IMR-90 (cell line): ENCODE measurements at regions not wholly inside any gene's neighbourhood (a gene's known extent, or its start where the extent isn't known, plus 50 kb on each side); places are given as distances from the start of the nearest gene placed in this dataset.

Experiments used
- BHLHE40 ChIP-seq: fragments of 150-350 bp; IDR thresholded peaks from 2 replicates; pipeline ENCODE4 v1.6.1; 2016; ENCODE audit warnings: mild to moderate bottlenecking, low read depth, low read length
- CTCF ChIP-seq: conservative IDR thresholded peaks from 2 replicates; pipeline ENCODE4 v1.5.1; 2012; ENCODE audit warnings: mild to moderate bottlenecking, low read depth, low read length, improper control_type of control experiment
- MAFK ChIP-seq: IDR thresholded peaks from 2 replicates; pipeline ENCODE4 v1.6.1; 2012; ENCODE audit warnings: low read depth, low read length, improper control_type of control experiment
- MAZ ChIP-seq: IDR thresholded peaks from 2 replicates; pipeline ENCODE4 v1.6.1; 2012; ENCODE audit warnings: low read depth, mild to moderate bottlenecking, low read length, improper control_type of control experiment, moderate library complexity, borderline replicate concordance
- NFE2L2 ChIP-seq: fragments of 150-350 bp; IDR thresholded peaks from 2 replicates; pipeline ENCODE4 v1.6.1; 2016; ENCODE audit warnings: low read depth, mild to moderate bottlenecking, low read length
- POLR2A ChIP-seq: IDR thresholded peaks from 2 replicates; pipeline ENCODE4 v1.6.1; 2012; ENCODE audit warnings: mild to moderate bottlenecking, low read depth, low read length
- RAD21 ChIP-seq: IDR thresholded peaks from 2 replicates; pipeline ENCODE4 v1.6.1; 2012; ENCODE audit warnings: low read length, improper control_type of control experiment
- RCOR1 ChIP-seq: IDR thresholded peaks from 2 replicates; pipeline ENCODE4 v1.6.1; 2012; ENCODE audit warnings: mild to moderate bottlenecking, low read length, improper control_type of control experiment; ENCODE audit not compliant: insufficient replicate concordance
- SMC3 ChIP-seq: fragments of 150-350 bp; IDR thresholded peaks from 2 replicates; pipeline ENCODE4 v1.6.1; 2016; ENCODE audit warnings: low read depth, mild to moderate bottlenecking, antibody characterized with exemption, low read length, moderate library complexity
- USF2 ChIP-seq: fragments of 150-350 bp; IDR thresholded peaks from 2 replicates; pipeline ENCODE4 v1.6.1; 2017; ENCODE audit warnings: mild to moderate bottlenecking, antibody characterized with exemption, low read length, low read depth

GRCh38 chr2:188720811-188721605 is 253.2 kb upstream of the COL3A1 start:
- TF ChIP-seq CTCF = no peak
- no peak for TF ChIP-seq POLR2A
- TF ChIP-seq BHLHE40 = no peak
- TF ChIP-seq RCOR1 = no peak
- no peak for TF ChIP-seq MAZ
- TF ChIP-seq USF2 = no peak
- TF ChIP-seq MAFK = no peak
- TF ChIP-seq NFE2L2 = no peak
- TF ChIP-seq RAD21 = no peak
- TF ChIP-seq SMC3 = no peak
